ENCODE measurements at regions not wholly inside any gene's neighbourhood (a gene's known extent, or its start where the extent isn't known, plus 50 kb on each side); places are given as distances from the start of the nearest gene placed in this dataset.
"Not testable (repeated sequence)": the region's sequence is repeated elsewhere in the genome, so short reads cannot be mapped to it uniquely, and the experiment has no call there.

DNA sequence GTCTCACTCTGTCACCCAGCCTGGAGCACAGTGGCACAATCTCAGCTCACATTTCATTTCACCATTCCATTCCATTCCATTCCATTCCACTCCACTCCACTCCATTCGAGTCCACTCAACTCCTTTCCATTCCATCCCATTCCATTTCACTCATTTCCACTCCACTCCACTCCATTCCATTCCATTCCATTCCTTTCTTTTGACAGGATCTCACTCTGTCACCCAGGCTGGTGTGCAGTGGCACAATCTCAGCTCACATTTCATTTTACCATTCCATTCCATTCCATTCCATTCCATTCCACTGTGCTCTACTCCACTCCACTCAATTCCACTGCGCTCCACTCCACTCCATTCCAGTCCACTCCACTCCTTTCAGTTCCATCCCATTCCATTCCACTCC, 639.6 kb downstream of the TP53TG3F start:
- TF ChIP-seq, protein P1, sequence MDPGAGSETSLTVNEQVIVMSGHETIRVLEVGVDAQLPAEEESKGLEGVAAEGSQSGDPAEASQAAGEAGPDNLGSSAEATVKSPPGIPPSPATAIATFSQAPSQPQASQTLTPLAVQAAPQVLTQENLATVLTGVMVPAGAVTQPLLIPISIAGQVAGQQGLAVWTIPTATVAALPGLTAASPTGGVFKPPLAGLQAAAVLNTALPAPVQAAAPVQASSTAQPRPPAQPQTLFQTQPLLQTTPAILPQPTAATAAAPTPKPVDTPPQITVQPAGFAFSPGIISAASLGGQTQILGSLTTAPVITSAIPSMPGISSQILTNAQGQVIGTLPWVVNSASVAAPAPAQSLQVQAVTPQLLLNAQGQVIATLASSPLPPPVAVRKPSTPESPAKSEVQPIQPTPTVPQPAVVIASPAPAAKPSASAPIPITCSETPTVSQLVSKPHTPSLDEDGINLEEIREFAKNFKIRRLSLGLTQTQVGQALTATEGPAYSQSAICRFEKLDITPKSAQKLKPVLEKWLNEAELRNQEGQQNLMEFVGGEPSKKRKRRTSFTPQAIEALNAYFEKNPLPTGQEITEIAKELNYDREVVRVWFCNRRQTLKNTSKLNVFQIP (CRISPR knock-in tag; IDR thresholded peaks at IDR 0.05; ENCODE audit: borderline replicate concordance, low read depth): not testable (repeated sequence)
- TF ChIP-seq, protein P2, sequence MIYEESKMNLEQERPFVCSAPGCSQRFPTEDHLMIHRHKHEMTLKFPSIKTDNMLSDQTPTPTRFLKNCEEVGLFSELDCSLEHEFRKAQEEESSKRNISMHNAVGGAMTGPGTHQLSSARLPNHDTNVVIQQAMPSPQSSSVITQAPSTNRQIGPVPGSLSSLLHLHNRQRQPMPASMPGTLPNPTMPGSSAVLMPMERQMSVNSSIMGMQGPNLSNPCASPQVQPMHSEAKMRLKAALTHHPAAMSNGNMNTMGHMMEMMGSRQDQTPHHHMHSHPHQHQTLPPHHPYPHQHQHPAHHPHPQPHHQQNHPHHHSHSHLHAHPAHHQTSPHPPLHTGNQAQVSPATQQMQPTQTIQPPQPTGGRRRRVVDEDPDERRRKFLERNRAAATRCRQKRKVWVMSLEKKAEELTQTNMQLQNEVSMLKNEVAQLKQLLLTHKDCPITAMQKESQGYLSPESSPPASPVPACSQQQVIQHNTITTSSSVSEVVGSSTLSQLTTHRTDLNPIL (CRISPR knock-in tag; IDR thresholded peaks at IDR 0.05; ENCODE audit: low read depth): not testable (repeated sequence)
- TF ChIP-seq ISL1 (CRISPR knock-in tag; IDR thresholded peaks at IDR 0.05); ZFP3 (CRISPR knock-in tag; IDR thresholded peaks at IDR 0.05); ZC3H10 (CRISPR knock-in tag; IDR thresholded peaks at IDR 0.05); ZNF565 (CRISPR knock-in tag; conservative IDR thresholded peaks at IDR 0.05; ENCODE audit: low read depth); ARNTL (CRISPR knock-in tag; IDR thresholded peaks at IDR 0.05; ENCODE audit: borderline replicate concordance, low read depth): not testable (repeated sequence)
- TF ChIP-seq, protein P3, sequence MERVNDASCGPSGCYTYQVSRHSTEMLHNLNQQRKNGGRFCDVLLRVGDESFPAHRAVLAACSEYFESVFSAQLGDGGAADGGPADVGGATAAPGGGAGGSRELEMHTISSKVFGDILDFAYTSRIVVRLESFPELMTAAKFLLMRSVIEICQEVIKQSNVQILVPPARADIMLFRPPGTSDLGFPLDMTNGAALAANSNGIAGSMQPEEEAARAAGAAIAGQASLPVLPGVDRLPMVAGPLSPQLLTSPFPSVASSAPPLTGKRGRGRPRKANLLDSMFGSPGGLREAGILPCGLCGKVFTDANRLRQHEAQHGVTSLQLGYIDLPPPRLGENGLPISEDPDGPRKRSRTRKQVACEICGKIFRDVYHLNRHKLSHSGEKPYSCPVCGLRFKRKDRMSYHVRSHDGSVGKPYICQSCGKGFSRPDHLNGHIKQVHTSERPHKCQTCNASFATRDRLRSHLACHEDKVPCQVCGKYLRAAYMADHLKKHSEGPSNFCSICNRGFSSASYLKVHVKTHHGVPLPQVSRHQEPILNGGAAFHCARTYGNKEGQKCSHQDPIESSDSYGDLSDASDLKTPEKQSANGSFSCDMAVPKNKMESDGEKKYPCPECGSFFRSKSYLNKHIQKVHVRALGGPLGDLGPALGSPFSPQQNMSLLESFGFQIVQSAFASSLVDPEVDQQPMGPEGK (CRISPR knock-in tag; IDR thresholded peaks at IDR 0.05; ENCODE audit: borderline replicate concordance): not testable (repeated sequence)
